Right renal pelvis (tissue), 4 donors: ENCODE measurements at regions not wholly inside any gene's neighbourhood (a gene's known extent, or its start where the extent isn't known, plus 50 kb on each side); places are given as distances from the start of the nearest gene placed in this dataset.
"Not testable (repeated sequence)": the region's sequence is repeated elsewhere in the genome, so short reads cannot be mapped to it uniquely, and the experiment has no call there.

Source experiments
- DNase-seq, 4 donors: peaks; one replicate each; pipeline ENCODE4 v3.0.0-alpha.2; 2013; ENCODE audit warnings: low read depth in 4 of 4, low spot score in 3 of 4, missing footprints in 1 of 4

- no peak for DNase-seq
Observed at GRCh38 chr13:73820285-73820684, 313.9 kb downstream of the KLF12 start.

- no peak for DNase-seq
Observed at GRCh38 chr13:73819711-73820110, 314.5 kb downstream of the KLF12 start.

GRCh38 chr13:73816702-73817101 lies 317.5 kb downstream of the KLF12 start:
- no peak for DNase-seq

- no peak for DNase-seq
Observed at GRCh38 chr13:73815796-73816195, 318.4 kb downstream of the KLF12 start.

- no peak for DNase-seq
Observed at GRCh38 chr13:73810647-73811046, 323.6 kb downstream of the KLF12 start.

GRCh38 chr13:73809561-73809960 lies 324.6 kb downstream of the KLF12 start:
- DNase-seq: no peak

- no peak for DNase-seq
Observed at GRCh38 chr13:73808318-73808717, 325.9 kb downstream of the KLF12 start.

GRCh38 chr13:73805326-73805958 lies 328.8 kb downstream of the KLF12 start:
- not testable (repeated sequence) for DNase-seq

- no peak for DNase-seq
Observed at GRCh38 chr13:73803997-73804396, 330.2 kb downstream of the KLF12 start.

GRCh38 chr13:73800011-73800410 lies 334.2 kb downstream of the KLF12 start:
- DNase-seq: no peak

- DNase-seq: no peak
Observed at GRCh38 chr13:73794755-73795154, 339.4 kb downstream of the KLF12 start.

GRCh38 chr13:73793361-73793760 lies 340.8 kb downstream of the KLF12 start:
- DNase-seq: no peak

- DNase-seq: no peak
Observed at GRCh38 chr13:73792796-73793195, 341.4 kb downstream of the KLF12 start.

GRCh38 chr13:73782450-73783449 lies 351.5 kb downstream of the KLF12 start:
- no peak for DNase-seq

- no peak for DNase-seq
Observed at GRCh38 chr13:73781384-73781783, 352.8 kb downstream of the KLF12 start.

GRCh38 chr13:73779881-73780280 lies 354.3 kb downstream of the KLF12 start:
- DNase-seq: no peak

GRCh38 chr13:73778242-73778864 lies 355.9 kb downstream of the KLF12 start:
- DNase-seq: no peak

GRCh38 chr13:73777134-73777533 lies 357.1 kb downstream of the KLF12 start:
- no peak for DNase-seq

GRCh38 chr13:73776151-73776785 lies 357.9 kb downstream of the KLF12 start:
- DNase-seq: no peak

GRCh38 chr13:73773168-73773549 lies 361.0 kb downstream of the KLF12 start:
- no peak for DNase-seq
